ENCODE measurements at regions not wholly inside any gene's neighbourhood (a gene's known extent, or its start where the extent isn't known, plus 50 kb on each side); places are given as distances from the start of the nearest gene placed in this dataset.

DNA sequence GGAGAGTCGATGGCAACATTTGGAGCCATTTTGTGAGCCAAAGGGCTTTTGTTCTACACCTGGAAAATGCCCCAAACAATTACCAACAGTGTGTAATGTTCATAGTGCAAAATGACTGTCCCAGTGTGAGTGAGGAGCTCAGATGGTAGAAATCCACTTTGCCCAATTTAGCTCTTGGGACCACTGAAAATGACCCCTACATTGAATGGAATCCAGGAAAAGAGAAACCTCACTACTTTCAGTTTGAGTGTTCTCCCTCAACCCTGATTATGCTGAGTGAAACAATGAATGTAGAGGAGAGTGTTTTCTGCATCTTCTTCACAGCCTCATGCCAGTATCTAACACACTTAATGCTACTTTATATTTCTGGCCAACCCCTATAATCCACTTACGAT is 84.9 kb upstream of the NRN1 start:
- ATAC-seq: no peak
- TF ChIP-seq TOX (CRISPR knock-in tag; IDR thresholded peaks at IDR 0.05; ENCODE audit: borderline replicate concordance) (no peak), ZNF70 (CRISPR knock-in tag; IDR thresholded peaks at IDR 0.05) (no peak), GLIS3 (CRISPR knock-in tag; IDR thresholded peaks at IDR 0.05) (no peak), PPARA (CRISPR knock-in tag; IDR thresholded peaks at IDR 0.05; ENCODE audit: borderline replicate concordance) (no peak), ZNF8 (CRISPR knock-in tag; IDR thresholded peaks at IDR 0.05) (no peak), POU6F1 (CRISPR knock-in tag; IDR thresholded peaks at IDR 0.05; ENCODE audit: borderline replicate concordance, low read depth) (no peak), ZNF565 (CRISPR knock-in tag; conservative IDR thresholded peaks at IDR 0.05; ENCODE audit: low read depth) (no peak), BACH2 (CRISPR knock-in tag; IDR thresholded peaks at IDR 0.05; ENCODE audit: borderline replicate concordance) (no peak), ESRRG (CRISPR knock-in tag; IDR thresholded peaks at IDR 0.05) (no peak), ISL1 (CRISPR knock-in tag; IDR thresholded peaks at IDR 0.05) (no peak), TCF4 (CRISPR knock-in tag; IDR thresholded peaks at IDR 0.05; ENCODE audit: borderline replicate concordance) (no peak), ZFP30 (CRISPR knock-in tag; IDR thresholded peaks at IDR 0.05) (no peak)

GRCh38 chr6:6090861-6091607 is 84.3 kb upstream of the NRN1 start:
- TF ChIP-seq ZNF70 (CRISPR knock-in tag; IDR thresholded peaks at IDR 0.05) (no peak), CREB5 (CRISPR knock-in tag; IDR thresholded peaks at IDR 0.05; ENCODE audit: low read depth) (no peak), PPARA (CRISPR knock-in tag; IDR thresholded peaks at IDR 0.05; ENCODE audit: borderline replicate concordance) (no peak), BACH2 (CRISPR knock-in tag; IDR thresholded peaks at IDR 0.05; ENCODE audit: borderline replicate concordance) (no peak), ZC3H10 (CRISPR knock-in tag; IDR thresholded peaks at IDR 0.05) (no peak), ZFP30 (CRISPR knock-in tag; IDR thresholded peaks at IDR 0.05) (no peak), ZNF8 (CRISPR knock-in tag; IDR thresholded peaks at IDR 0.05) (no peak)
- no peak for ATAC-seq

GRCh38 chr6:6085928-6086668 is 79.4 kb upstream of the NRN1 start:
- ATAC-seq: no peak

More at GRCh38 chr6:6085928-6086668, 79.4 kb upstream of the NRN1 start:
- TF ChIP-seq, protein P1, sequence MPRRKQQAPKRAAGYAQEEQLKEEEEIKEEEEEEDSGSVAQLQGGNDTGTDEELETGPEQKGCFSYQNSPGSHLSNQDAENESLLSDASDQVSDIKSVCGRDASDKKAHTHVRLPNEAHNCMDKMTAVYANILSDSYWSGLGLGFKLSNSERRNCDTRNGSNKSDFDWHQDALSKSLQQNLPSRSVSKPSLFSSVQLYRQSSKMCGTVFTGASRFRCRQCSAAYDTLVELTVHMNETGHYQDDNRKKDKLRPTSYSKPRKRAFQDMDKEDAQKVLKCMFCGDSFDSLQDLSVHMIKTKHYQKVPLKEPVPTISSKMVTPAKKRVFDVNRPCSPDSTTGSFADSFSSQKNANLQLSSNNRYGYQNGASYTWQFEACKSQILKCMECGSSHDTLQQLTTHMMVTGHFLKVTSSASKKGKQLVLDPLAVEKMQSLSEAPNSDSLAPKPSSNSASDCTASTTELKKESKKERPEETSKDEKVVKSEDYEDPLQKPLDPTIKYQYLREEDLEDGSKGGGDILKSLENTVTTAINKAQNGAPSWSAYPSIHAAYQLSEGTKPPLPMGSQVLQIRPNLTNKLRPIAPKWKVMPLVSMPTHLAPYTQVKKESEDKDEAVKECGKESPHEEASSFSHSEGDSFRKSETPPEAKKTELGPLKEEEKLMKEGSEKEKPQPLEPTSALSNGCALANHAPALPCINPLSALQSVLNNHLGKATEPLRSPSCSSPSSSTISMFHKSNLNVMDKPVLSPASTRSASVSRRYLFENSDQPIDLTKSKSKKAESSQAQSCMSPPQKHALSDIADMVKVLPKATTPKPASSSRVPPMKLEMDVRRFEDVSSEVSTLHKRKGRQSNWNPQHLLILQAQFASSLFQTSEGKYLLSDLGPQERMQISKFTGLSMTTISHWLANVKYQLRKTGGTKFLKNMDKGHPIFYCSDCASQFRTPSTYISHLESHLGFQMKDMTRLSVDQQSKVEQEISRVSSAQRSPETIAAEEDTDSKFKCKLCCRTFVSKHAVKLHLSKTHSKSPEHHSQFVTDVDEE (CRISPR knock-in tag; IDR thresholded peaks at IDR 0.05): no peak
- TF ChIP-seq CREB5 (CRISPR knock-in tag; IDR thresholded peaks at IDR 0.05; ENCODE audit: low read depth) (no peak), ARNTL (CRISPR knock-in tag; IDR thresholded peaks at IDR 0.05; ENCODE audit: borderline replicate concordance, low read depth) (no peak), RARB (CRISPR knock-in tag; IDR thresholded peaks at IDR 0.05) (no peak), ZNF70 (CRISPR knock-in tag; IDR thresholded peaks at IDR 0.05) (no peak), PPARA (CRISPR knock-in tag; IDR thresholded peaks at IDR 0.05; ENCODE audit: borderline replicate concordance) (no peak), GLIS3 (CRISPR knock-in tag; IDR thresholded peaks at IDR 0.05) (no peak), ZFP3 (CRISPR knock-in tag; IDR thresholded peaks at IDR 0.05) (no peak), ESRRG (CRISPR knock-in tag; IDR thresholded peaks at IDR 0.05) (no peak), POU6F1 (CRISPR knock-in tag; IDR thresholded peaks at IDR 0.05; ENCODE audit: borderline replicate concordance, low read depth) (no peak), ISL1 (CRISPR knock-in tag; IDR thresholded peaks at IDR 0.05) (no peak), ZNF8 (CRISPR knock-in tag; IDR thresholded peaks at IDR 0.05) (no peak)
- TF ChIP-seq, protein P2, sequence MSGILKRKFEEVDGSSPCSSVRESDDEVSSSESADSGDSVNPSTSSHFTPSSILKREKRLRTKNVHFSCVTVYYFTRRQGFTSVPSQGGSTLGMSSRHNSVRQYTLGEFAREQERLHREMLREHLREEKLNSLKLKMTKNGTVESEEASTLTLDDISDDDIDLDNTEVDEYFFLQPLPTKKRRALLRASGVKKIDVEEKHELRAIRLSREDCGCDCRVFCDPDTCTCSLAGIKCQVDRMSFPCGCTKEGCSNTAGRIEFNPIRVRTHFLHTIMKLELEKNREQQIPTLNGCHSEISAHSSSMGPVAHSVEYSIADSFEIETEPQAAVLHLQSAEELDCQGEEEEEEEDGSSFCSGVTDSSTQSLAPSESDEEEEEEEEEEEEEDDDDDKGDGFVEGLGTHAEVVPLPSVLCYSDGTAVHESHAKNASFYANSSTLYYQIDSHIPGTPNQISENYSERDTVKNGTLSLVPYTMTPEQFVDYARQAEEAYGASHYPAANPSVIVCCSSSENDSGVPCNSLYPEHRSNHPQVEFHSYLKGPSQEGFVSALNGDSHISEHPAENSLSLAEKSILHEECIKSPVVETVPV (CRISPR knock-in tag; IDR thresholded peaks at IDR 0.05): no peak

Measured in SK-N-SH treated with all-trans-retinoic acid at 6 μM for 48 hours (cell line).